NB4 (cell line): ENCODE measurements at regions not wholly inside any gene's neighbourhood (a gene's known extent, or its start where the extent isn't known, plus 50 kb on each side); places are given as distances from the start of the nearest gene placed in this dataset.

Source experiments
- DNase-seq: peaks from one replicate; pipeline ENCODE4 v3.0.0; 2010; ENCODE audit warnings: low read depth
- H3K4me3 ChIP-seq: one replicate; pipeline ENCODE4 v1.5.1; 2011; ENCODE audit warnings: mild to moderate bottlenecking, low read depth, low read length, moderate library complexity
- CTCF ChIP-seq: IDR thresholded peaks from one replicate; pipeline ENCODE4 v1.5.1; 2012; ENCODE audit warnings: low read depth, low read length
- MAX ChIP-seq: IDR thresholded peaks from 2 replicates; pipeline ENCODE4 v1.6.1; 2011; ENCODE audit warnings: low read depth, low read length
- MYC ChIP-seq: IDR thresholded peaks from 2 replicates; pipeline ENCODE4 v1.6.1; 2011; ENCODE audit warnings: low read depth, low read length
- POLR2A ChIP-seq: IDR thresholded peaks from 2 replicates; pipeline ENCODE4 v1.6.1; 2011; ENCODE audit warnings: mild to moderate bottlenecking; ENCODE audit not compliant: insufficient read length; ENCODE audit errors: extremely low read depth

GRCh38 chr20:52098186-52098585 is 93.4 kb downstream of the ZFP64 start:
- TF ChIP-seq CTCF, result no peak
- TF ChIP-seq MAX, result no peak
- TF ChIP-seq MYC, result no peak
- TF ChIP-seq POLR2A, result no peak
- H3K4me3 ChIP-seq, result no peak overlapping the region
- DNase-seq, result no peak

- H3K4me3 ChIP-seq, result no peak overlapping the region
- no peak for DNase-seq
- TF ChIP-seq MYC (no peak), MAX (no peak), CTCF (no peak), POLR2A (no peak)
Measured at GRCh38 chr20:52096117-52096516, 95.5 kb downstream of the ZFP64 start.

GRCh38 chr20:52094693-52095092 is 96.9 kb downstream of the ZFP64 start:
- TF ChIP-seq MYC, result no peak
- no peak for TF ChIP-seq POLR2A
- no peak for TF ChIP-seq CTCF
- TF ChIP-seq MAX, result no peak
- DNase-seq, result no peak
- H3K4me3 ChIP-seq, result no peak overlapping the region

GRCh38 chr20:52093575-52093974 is 98.0 kb downstream of the ZFP64 start:
- TF ChIP-seq CTCF (no peak), MYC (no peak), POLR2A (no peak), MAX (no peak)
- no peak for DNase-seq
- no peak overlapping the region for H3K4me3 ChIP-seq

- no peak overlapping the region for H3K4me3 ChIP-seq
- no peak for DNase-seq
- TF ChIP-seq POLR2A (no peak), CTCF (no peak), MYC (no peak), MAX (no peak)
Measured at GRCh38 chr20:52090035-52090434, 101.5 kb downstream of the ZFP64 start.

- TF ChIP-seq MYC (no peak), MAX (no peak)
- DNase-seq, result no peak
- H3K4me3 ChIP-seq, result no peak overlapping the region
Measured at GRCh38 chr20:52087471-52087870, 104.1 kb downstream of the ZFP64 start.
